ENCODE measurements at regions not wholly inside any gene's neighbourhood (a gene's known extent, or its start where the extent isn't known, plus 50 kb on each side); places are given as distances from the start of the nearest gene placed in this dataset.
"Not testable (repeated sequence)": the region's sequence is repeated elsewhere in the genome, so short reads cannot be mapped to it uniquely, and the experiment has no call there.

- peaks cover 0 to 2% (median under 1%) of the 10 kb centered on the region in 4 donors for H3K4me1 Mint-ChIP-seq
- no peaks in the 10 kb centered on the region for H3K36me3 Mint-ChIP-seq
- POLR2A ChIA-PET, result interaction anchor here (0.7 kb wide), 1 partner anchor 504 kb away, joined by 4 read pairs; no protein-coding TSS in a partner anchor
- peaks cover 4 to 36% (median 11%) of the 10 kb centered on the region in 5 donors for H3K27me3 Mint-ChIP-seq
- DNase-seq, result no peak
- H3K27ac Mint-ChIP-seq, result no peak overlapping the region
- no peak overlapping the region for H3K4me3 Mint-ChIP-seq
- H3K9me3 Mint-ChIP-seq, result no peaks in the 10 kb centered on the region
- ATAC-seq, result no peak
These were observed 448.5 kb downstream of the SOX9 start for GRCh38 chr17:72569148-72569946.

- POLR2A ChIA-PET, result no interaction called here
- Mint-ChIP-seq H3K36me3 (no peaks in the 10 kb centered on the region), H3K4me3 (no peak overlapping the region), H3K27me3 (peaks cover 6 to 51% (median 20%) of the 10 kb centered on the region in 5 donors), H3K27ac (no peak overlapping the region), H3K9me3 (no peaks in the 10 kb centered on the region), H3K4me1 (no peaks in the 10 kb centered on the region)
- ATAC-seq, result no peak
- no peak for DNase-seq
These were observed 451.1 kb downstream of the SOX9 start for GRCh38 chr17:72571813-72572396.

- Mint-ChIP-seq H3K4me3 (no peak overlapping the region), H3K4me1 (no peaks in the 10 kb centered on the region)
These were observed 452.0 kb downstream of the SOX9 start for GRCh38 chr17:72572604-72573491.

GRCh38 chr17:72573492-72573801, 452.6 kb downstream of the SOX9 start:
- H3K4me1 Mint-ChIP-seq, H3K9me3 Mint-ChIP-seq, H3K4me3 Mint-ChIP-seq, H3K36me3 Mint-ChIP-seq, POLR2A ChIA-PET, DNase-seq, H3K27ac Mint-ChIP-seq, ATAC-seq: not testable (repeated sequence)
- H3K27me3 Mint-ChIP-seq, result peaks cover 5 to 45% (median 20%) of the 10 kb centered on the region in 5 donors

More at GRCh38 chr17:72572604-72573491, 452.0 kb downstream of the SOX9 start:
- Mint-ChIP-seq H3K36me3 (no peaks in the 10 kb centered on the region), H3K27ac (no peak overlapping the region), H3K9me3 (no peaks in the 10 kb centered on the region), H3K27me3 (peaks cover 6 to 51% (median 20%) of the 10 kb centered on the region in 5 donors)
- DNase-seq (no peak), ATAC-seq (no peak)
- POLR2A ChIA-PET, result no interaction called here

- POLR2A ChIA-PET, result no interaction called here
- ATAC-seq (no peak), DNase-seq (no peak)
- Mint-ChIP-seq H3K36me3 (no peaks in the 10 kb centered on the region), H3K27me3 (peaks cover 5 to 41% (median 20%) of the 10 kb centered on the region in 5 donors), H3K9me3 (no peaks in the 10 kb centered on the region), H3K4me3 (no peak overlapping the region), H3K27ac (no peak overlapping the region), H3K4me1 (no peaks in the 10 kb centered on the region)
These were observed 454.1 kb downstream of the SOX9 start for GRCh38 chr17:72574675-72575510.

- no peak overlapping the region for H3K4me3 Mint-ChIP-seq
- no peak for ATAC-seq
- no peaks in the 10 kb centered on the region for H3K9me3 Mint-ChIP-seq
- peaks cover 5 to 41% (median 17%) of the 10 kb centered on the region in 5 donors for H3K27me3 Mint-ChIP-seq
- H3K4me1 Mint-ChIP-seq, result no peaks in the 10 kb centered on the region
- DNase-seq, result no peak
- no peak overlapping the region for H3K27ac Mint-ChIP-seq
- POLR2A ChIA-PET, result no interaction called here
- no peaks in the 10 kb centered on the region for H3K36me3 Mint-ChIP-seq
These were observed 454.9 kb downstream of the SOX9 start for GRCh38 chr17:72575542-72576233.

GRCh38 chr17:72576289-72576759, 455.5 kb downstream of the SOX9 start:
- POLR2A ChIA-PET, result no interaction called here
- ATAC-seq, result no peak
- no peaks in the 10 kb centered on the region for H3K9me3 Mint-ChIP-seq
- no peak overlapping the region for H3K27ac Mint-ChIP-seq
- no peaks in the 10 kb centered on the region for H3K4me1 Mint-ChIP-seq
- no peaks in the 10 kb centered on the region for H3K36me3 Mint-ChIP-seq
- no peak overlapping the region for H3K4me3 Mint-ChIP-seq
- DNase-seq, result no peak
- H3K27me3 Mint-ChIP-seq, result peaks cover 5 to 44% (median 17%) of the 10 kb centered on the region in 5 donors

GRCh38 chr17:72578817-72579470, 458.1 kb downstream of the SOX9 start:
- H3K4me1 Mint-ChIP-seq, result no peaks in the 10 kb centered on the region
- no peak overlapping the region for H3K27ac Mint-ChIP-seq
- H3K27me3 Mint-ChIP-seq, result peaks cover 5 to 31% (median 21%) of the 10 kb centered on the region in 5 donors
- H3K36me3 Mint-ChIP-seq, result no peaks in the 10 kb centered on the region
- H3K9me3 Mint-ChIP-seq, result no peaks in the 10 kb centered on the region
- ATAC-seq (no peak), DNase-seq (no peak)
- H3K4me3 Mint-ChIP-seq, result no peak overlapping the region
- POLR2A ChIA-PET, result no interaction called here

GRCh38 chr17:72579990-72580320, 459.1 kb downstream of the SOX9 start:
- ATAC-seq, result no peak
- Mint-ChIP-seq H3K36me3 (no peaks in the 10 kb centered on the region), H3K4me1 (no peaks in the 10 kb centered on the region), H3K27me3 (peaks cover 0 to 29% (median 11%) of the 10 kb centered on the region in 5 donors), H3K9me3 (no peaks in the 10 kb centered on the region), H3K4me3 (no peak overlapping the region), H3K27ac (no peak overlapping the region)
- DNase-seq, result no peak
- POLR2A ChIA-PET, result no interaction called here

- no peak overlapping the region for H3K27ac Mint-ChIP-seq
These were observed 459.7 kb downstream of the SOX9 start for GRCh38 chr17:72580321-72581127.

GRCh38 chr17:72587156-72587555, 466.3 kb downstream of the SOX9 start:
- peaks cover 0 to 1% (median 0%) of the 10 kb centered on the region in 9 donors for H3K9me3 Mint-ChIP-seq
- H3K4me3 Mint-ChIP-seq, result no peak overlapping the region
- no peaks in the 10 kb centered on the region for H3K36me3 Mint-ChIP-seq
- H3K27me3 Mint-ChIP-seq, result peaks cover 19 to 44% (median 38%) of the 10 kb centered on the region in 5 donors
- ATAC-seq (no peak), DNase-seq (no peak)
- peaks cover 6 to 24% (median 20%) of the 10 kb centered on the region in 4 donors for H3K4me1 Mint-ChIP-seq
- no peak overlapping the region for H3K27ac Mint-ChIP-seq
- POLR2A ChIA-PET, result no interaction called here

More at GRCh38 chr17:72580321-72581127, 459.7 kb downstream of the SOX9 start:
- Mint-ChIP-seq H3K4me1 (no peaks in the 10 kb centered on the region), H3K9me3 (no peaks in the 10 kb centered on the region), H3K27me3 (peaks cover 0 to 28% (median 10%) of the 10 kb centered on the region in 5 donors), H3K36me3 (no peaks in the 10 kb centered on the region), H3K4me3 (no peak overlapping the region)
- no peak for DNase-seq
- POLR2A ChIA-PET, result no interaction called here
- no peak for ATAC-seq

All from naive thymus-derived CD8-positive, alpha-beta T cell (primary cell).